SH-SY5Y (cell line): ENCODE measurements at regions not wholly inside any gene's neighbourhood (a gene's known extent, or its start where the extent isn't known, plus 50 kb on each side); places are given as distances from the start of the nearest gene placed in this dataset.

Source experiments
- GATA2 ChIP-seq: IDR thresholded peaks from 2 replicates; pipeline ENCODE4 v1.6.1; 2011; ENCODE audit warnings: mild to moderate bottlenecking, low read depth, low read length
- GATA3 ChIP-seq: IDR thresholded peaks from 2 replicates; pipeline ENCODE4 v1.6.1; 2011; ENCODE audit warnings: low read depth, mild to moderate bottlenecking, low read length, moderate library complexity

DNA sequence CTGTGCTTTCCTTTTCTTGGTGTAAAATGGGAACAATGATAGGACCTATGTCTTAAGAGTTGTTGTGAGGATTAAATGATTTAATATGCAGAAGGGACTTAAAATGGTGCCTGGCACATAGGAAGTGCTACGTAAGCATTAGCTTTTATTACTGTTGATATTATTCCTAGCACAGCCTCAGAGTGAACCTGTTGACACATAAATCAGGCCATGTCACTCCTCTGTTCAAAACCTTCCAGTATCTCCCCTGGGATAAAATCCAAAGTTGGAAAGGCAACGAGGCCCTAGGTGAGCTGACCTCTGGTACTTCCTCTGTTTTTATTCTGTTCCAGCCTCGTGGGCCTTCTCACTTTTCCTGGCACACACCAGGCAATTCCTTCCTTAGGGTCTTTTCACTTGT lies 108.8 kb upstream of the CADM1 start:
- TF ChIP-seq GATA2 (no peak), GATA3 (no peak)

DNA sequence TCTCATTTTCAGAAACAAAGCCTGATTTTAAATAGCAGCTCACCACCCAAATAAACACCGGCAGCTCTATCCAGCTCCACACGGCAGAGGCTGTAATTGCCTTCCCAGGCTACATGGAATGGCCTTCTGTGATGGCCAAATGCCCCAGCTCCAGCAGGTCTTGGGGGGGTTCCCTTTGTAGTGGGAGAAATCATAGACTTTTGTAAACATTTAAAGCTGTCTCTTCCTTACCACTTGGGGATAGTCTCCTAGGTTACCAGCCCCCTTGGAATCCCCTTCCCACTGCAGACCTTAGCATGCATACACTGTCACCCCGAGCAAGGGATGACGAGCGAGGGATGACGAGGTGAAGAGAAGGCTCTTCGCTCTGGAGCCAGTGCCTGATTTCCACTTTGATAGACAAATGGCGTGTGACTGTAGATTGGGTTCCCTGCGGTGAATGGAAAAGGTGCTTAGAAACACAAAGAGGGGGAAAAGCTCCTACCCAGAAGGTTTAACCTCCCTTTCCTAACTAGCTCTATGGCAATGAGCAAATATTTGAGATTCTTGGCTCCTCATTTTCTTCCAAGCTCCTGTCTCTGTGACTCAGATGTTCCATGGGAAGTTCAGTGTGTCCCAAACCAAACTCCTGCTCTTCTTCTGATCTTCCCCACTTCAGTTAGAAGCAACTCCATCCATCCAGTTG lies 108.0 kb upstream of the CADM1 start:
- TF ChIP-seq GATA2 = no peak
- TF ChIP-seq GATA3 = no peak

DNA sequence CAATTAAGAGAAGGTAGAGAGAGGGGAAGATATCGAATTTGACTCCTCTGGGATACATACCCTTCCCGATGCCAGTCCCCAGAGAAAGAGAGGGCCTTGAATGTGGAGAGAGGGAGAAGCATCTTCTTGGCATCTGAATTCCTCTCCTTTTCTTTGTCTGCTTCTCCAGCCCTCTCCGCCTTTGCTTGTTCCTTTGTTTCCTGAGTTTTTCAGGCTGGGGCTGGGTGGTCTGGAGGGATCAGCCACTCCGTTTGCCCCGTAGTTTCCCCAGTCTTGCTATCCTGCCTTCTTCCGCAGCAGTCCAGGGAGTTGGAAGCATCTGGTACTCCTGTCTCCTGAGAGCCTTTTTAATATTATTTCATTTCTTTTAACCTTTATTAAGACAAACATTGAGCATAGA lies 107.1 kb upstream of the CADM1 start:
- TF ChIP-seq GATA3 = no peak
- TF ChIP-seq GATA2 = no peak

DNA sequence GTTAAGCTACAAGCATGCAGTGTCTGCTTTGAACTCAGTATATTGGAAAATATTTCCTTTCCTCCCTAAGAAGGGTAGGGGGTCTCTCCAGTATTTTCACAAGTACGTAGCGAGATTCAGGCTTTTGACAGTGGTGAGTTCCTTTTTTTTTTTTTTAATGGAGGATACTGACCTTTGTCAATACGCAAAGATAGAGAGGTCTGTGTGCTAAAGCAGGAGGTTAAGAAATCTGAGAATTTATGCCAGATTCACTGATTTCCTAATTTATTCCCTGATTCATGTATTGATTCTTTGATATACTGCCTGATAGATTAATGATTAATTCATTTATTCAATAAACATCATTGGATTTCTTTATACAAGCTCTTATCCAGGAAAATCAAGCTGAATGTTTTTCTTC lies 106.7 kb upstream of the CADM1 start:
- TF ChIP-seq GATA2 (no peak), GATA3 (no peak)

DNA sequence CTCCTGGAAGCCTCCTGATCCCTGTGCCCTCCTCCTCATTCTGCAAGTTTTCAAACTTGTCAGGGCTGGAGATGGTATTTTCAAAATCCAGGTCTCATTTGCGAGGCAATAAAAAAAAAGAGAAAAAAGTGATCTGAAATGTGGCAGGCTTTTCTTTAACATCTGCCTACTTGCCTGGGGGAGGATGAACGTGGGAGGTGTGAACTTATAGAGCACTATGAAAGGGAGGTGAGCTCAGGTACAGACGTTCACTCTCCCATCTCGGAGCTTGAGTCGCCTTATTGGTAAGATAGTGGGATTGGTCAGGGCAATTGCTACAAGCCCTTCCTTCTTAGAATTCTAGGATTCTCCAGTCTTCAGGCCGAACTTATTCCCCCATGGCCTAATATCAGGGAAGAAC lies 104.8 kb upstream of the CADM1 start:
- no peak for TF ChIP-seq GATA2
- TF ChIP-seq GATA3 = no peak

DNA sequence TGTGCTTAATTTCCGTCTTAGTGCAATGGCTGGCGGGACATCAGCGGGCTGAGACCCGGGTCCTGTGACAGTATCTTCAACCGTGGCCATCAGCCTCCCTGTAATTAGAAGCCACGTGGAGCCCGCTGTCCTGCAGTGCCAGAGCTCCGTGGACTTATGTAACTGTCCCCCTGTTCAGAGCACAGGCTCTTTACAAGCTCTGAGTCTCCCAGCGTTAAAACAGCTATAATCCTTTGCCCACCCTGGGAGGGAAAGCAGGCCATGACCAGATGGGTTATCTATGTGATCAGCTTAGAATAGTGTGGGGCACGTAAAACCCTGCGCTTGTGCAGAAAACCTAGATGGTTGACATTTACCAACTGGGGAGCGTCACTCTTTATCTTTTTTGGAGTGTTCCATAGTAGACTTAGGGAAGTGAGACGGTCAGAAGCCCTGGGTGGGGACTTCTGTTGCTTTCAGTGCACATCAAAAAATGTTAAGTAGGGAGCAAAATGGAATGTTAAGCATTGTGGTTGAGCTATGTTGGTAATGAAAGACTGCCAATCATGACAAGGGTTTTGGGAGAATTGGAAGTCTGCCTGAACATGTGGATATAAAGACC lies 103.5 kb upstream of the CADM1 start:
- TF ChIP-seq GATA2 = peak; percentile 91
- TF ChIP-seq GATA3 = peak; percentile 83

DNA sequence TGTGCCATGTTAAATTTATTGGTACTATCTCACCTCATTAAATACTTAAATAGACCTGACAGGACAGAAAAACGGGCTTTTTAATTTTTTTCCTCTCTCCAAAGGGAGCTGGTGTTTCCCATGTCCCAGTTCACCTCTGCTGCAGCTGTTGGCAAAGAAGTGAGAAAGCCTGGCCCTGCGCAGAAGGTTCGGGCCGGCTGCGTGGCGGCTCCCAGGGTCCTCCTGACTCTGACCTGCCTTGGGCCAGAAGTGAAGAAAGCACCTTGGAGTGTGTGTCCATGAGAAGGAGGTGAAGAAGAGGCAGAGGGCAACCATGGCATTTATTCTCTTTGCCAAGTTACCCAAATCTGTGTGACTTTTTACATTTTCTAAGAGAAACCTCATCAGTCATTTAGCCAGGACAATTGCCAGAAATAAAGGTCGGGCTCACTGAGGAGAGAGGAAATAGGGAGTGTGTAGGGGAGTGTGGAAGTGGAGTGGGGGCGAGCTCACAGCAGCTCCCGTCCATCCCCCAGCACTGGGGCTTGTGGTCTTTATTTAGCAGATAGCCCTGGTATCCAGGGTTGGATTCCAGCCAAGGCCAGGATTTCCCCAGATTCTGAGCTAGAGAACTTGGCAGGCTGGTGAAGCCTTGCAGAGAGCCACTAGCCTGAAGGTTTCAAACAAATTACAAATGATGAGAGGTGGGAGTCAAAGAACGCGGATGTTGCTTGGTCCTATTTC lies 102.4 kb upstream of the CADM1 start:
- TF ChIP-seq GATA2 (no peak), GATA3 (no peak)

DNA sequence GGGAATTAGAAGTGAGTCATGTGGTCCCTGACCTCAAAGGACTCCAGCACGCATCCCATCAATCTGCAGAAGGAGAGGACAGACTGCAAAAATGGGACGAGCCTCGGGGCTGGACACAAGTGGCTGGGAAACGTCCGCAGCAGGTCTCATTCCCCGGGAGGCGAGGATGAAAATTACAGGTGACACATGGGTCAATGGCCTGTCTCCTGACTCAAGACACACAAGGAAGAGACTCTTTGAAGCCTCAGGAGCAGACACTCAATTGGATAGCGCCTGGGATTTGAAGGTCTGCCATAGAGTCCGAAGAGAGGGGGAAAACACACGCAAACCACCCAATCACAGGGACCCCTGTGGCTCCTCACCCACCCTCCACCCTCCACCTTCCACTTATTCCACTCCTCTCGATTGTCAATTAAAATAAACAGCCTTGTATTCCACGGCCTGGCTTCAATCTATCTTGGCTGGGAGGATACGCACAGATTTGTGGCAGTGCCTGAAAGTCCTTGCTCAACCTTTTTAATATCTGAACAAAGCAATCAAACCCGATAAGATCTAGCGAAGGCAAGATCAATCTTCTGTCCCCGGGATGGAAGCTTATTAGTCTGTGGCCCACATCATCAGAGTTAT lies 101.8 kb upstream of the CADM1 start:
- TF ChIP-seq GATA2 (peak; percentile 92), GATA3 (peak; percentile 85)

DNA sequence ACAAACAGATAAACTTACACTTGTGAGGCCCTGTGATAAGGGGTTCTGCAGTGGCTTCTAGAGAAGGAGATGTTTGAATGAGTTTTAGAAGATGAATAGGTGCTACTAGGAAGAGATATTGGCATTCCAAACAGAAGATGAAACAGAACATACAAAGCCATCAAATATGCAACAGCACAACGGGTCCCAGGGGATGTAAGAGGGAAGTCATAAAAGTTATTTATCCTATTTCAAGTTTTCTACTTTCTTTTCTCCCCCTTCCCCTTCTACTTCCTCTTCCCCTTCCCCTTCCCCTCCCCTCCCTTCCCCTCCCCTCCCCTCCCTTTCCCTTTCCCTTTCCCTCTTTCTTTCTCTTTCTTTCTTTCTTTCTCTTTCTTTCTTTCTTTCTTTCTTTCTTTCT lies 94.9 kb upstream of the CADM1 start:
- no peak for TF ChIP-seq GATA2
- TF ChIP-seq GATA3 = no peak

DNA sequence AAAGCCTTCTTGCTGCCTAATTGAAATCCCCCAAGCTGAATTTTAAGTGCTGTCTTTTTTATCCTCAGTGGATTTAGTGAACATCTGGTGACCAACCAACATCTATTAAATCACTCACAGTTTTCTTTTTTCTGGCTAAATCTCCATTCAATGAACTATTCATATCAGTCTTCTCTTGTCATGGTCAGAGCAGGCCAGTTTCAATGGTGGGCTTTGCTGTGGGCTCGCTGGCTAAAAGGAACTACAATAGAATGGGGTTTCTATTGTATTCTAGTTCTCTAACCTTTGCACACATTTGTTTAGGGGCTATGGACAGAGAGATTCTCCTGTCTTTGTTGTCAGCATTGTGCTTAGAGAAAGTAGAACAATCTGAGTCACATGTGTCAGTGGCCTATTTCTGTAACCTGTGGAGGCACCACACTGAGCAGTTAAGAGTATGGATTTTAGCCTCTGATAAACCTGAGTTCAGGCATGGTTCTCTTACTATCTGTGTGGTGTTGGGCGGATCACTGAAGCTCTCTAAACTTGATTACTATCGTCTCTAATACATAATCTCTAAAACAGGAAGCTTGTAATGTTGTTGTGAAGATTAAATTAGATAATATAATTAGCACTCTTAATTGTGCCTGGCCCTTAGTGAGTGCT lies 94.2 kb upstream of the CADM1 start:
- TF ChIP-seq GATA2 = no peak
- TF ChIP-seq GATA3 = no peak

DNA sequence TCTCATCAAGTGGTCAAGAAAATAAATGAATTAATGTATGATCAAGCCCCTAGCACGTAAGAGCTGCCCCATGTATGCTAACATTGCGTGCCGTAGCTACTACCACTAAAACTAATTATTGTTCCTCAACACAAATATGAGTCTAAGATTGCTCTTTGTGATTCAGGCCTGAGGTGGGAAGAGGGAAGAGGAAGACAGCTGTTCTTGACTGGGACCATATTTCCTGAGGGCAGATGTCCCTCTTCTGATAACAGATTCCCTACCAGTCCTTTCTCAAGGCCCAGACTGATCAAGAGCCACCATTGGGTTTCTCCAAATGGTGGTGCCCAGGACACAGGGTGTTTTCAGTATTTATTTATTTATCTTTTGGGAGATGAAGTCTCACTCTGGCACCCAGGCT lies 87.2 kb upstream of the CADM1 start:
- TF ChIP-seq GATA2 (no peak), GATA3 (no peak)

DNA sequence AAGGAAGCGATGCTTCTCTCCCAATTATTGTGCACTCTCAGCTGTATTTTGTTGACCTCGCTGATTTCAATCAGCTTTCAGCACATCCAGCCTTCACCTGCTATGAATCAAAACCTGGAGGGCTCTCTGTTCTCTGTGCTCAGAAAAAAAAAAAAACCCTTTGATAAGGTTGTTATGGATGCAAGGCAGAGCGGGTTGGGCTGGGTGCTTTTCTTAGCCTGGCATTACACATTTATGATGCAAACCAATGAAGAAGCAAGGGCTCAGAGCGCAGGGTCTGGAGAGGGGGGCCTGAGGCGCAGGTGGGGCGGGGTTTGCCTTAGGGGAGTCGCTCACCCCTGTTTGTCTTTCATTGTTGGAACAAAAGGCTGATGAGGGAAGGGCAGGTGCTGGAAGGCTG lies 86.0 kb upstream of the CADM1 start:
- TF ChIP-seq GATA2 (peak; percentile 93), GATA3 (peak; percentile 46; the same call in 1 of the 2 replicates)

DNA sequence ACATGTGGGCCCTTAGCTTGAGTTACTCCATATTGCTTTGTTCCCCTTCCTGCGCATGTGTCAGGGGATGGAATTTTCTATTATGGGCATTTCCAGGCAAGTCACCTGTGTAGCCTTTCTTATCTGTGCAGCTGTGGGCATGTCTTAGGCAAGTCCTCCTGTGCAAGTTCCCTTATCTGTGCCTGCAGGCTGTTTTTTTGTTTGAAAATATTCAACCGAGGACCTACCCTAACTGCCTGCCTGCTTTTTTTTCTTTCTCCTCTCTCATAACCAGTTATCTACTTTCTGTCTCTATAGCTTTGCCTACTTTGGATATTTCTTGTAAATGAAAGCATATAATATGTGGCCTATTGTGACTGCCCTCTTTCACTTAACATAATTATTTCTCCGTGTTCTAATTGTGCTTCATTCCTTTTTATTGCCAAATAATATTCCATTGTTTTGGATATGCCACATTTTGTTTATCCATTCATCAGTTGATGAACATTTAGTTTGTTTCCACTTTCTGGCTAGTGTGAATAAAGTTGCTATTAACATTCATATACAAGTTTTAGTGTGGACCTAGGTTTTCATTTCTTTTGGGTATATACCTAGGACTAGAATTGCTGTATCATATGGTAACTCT lies 83.6 kb upstream of the CADM1 start:
- no peak for TF ChIP-seq GATA3
- no peak for TF ChIP-seq GATA2

DNA sequence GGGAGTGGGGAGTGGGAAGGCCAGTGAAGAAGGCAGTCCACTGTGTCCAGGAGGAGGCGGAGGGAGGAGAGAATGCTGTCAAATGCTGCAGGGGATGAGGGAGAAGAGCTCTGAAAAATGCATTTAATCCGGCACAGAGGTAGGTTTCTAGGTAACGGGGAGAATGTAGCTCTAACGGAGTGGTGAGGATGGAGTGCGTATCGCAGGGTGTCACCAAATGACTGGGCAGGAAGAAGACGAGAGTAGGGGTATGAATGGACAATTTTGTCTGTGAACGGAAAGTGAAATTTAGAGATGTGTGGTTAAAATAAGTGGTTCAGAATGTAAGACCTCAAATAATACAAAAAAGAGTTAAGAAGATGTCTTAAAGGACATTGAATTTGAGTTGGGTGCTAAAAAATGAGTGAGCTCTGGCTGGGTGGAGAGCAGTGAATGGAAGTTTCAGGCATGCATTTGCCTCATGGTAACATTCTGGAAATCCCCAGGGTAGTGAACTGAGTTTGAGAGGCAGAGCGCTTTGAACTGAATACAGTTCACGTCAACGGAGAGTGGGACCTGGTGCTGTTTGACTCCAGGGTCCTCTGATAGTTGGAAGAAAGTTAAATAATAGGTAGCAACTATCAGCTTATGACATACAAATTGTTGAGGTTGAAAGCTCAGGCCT lies 81.3 kb upstream of the CADM1 start:
- TF ChIP-seq GATA3 (no peak), GATA2 (no peak)
